NB4 (cell line): ENCODE measurements at regions not wholly inside any gene's neighbourhood (a gene's known extent, or its start where the extent isn't known, plus 50 kb on each side); places are given as distances from the start of the nearest gene placed in this dataset.
"Not testable (repeated sequence)": the region's sequence is repeated elsewhere in the genome, so short reads cannot be mapped to it uniquely, and the experiment has no call there.

Experiments
- DNase-seq: peaks from one replicate; pipeline ENCODE4 v3.0.0; 2010; ENCODE audit warnings: low read depth
- H3K4me3 ChIP-seq: one replicate; pipeline ENCODE4 v1.5.1; 2011; ENCODE audit warnings: mild to moderate bottlenecking, low read depth, low read length, moderate library complexity
- MYC ChIP-seq: IDR thresholded peaks from 2 replicates; pipeline ENCODE4 v1.6.1; 2011; ENCODE audit warnings: low read depth, low read length
- POLR2A ChIP-seq: IDR thresholded peaks from 2 replicates; pipeline ENCODE4 v1.6.1; 2011; ENCODE audit warnings: mild to moderate bottlenecking; ENCODE audit not compliant: insufficient read length; ENCODE audit errors: extremely low read depth
- TF ChIP-seq, protein P1 (sequence below): IDR thresholded peaks from 2 replicates; pipeline ENCODE4 v1.6.1; 2011; ENCODE audit warnings: low read depth, low read length
- TF ChIP-seq, protein P2 (sequence below): IDR thresholded peaks from one replicate; pipeline ENCODE4 v1.5.1; 2012; ENCODE audit warnings: low read depth, low read length

GRCh38 chr20:51174536-51174935, 151.6 kb upstream of the KCNG1 start:
- TF ChIP-seq, protein P1, sequence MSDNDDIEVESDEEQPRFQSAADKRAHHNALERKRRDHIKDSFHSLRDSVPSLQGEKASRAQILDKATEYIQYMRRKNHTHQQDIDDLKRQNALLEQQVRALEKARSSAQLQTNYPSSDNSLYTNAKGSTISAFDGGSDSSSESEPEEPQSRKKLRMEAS: no peak
- TF ChIP-seq, protein P2, sequence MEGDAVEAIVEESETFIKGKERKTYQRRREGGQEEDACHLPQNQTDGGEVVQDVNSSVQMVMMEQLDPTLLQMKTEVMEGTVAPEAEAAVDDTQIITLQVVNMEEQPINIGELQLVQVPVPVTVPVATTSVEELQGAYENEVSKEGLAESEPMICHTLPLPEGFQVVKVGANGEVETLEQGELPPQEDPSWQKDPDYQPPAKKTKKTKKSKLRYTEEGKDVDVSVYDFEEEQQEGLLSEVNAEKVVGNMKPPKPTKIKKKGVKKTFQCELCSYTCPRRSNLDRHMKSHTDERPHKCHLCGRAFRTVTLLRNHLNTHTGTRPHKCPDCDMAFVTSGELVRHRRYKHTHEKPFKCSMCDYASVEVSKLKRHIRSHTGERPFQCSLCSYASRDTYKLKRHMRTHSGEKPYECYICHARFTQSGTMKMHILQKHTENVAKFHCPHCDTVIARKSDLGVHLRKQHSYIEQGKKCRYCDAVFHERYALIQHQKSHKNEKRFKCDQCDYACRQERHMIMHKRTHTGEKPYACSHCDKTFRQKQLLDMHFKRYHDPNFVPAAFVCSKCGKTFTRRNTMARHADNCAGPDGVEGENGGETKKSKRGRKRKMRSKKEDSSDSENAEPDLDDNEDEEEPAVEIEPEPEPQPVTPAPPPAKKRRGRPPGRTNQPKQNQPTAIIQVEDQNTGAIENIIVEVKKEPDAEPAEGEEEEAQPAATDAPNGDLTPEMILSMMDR: no peak
- TF ChIP-seq MYC (no peak), POLR2A (no peak)
- no peak overlapping the region for H3K4me3 ChIP-seq
- DNase-seq: no peak

GRCh38 chr20:51172558-51173428, 149.9 kb upstream of the KCNG1 start:
- TF ChIP-seq, protein P2: no peak
- H3K4me3 ChIP-seq: no peak overlapping the region
- DNase-seq: no peak

- TF ChIP-seq, protein P1: no peak
- TF ChIP-seq POLR2A: no peak
- no peak for TF ChIP-seq MYC
- TF ChIP-seq, protein P2: no peak
- DNase-seq: no peak
- no peak overlapping the region for H3K4me3 ChIP-seq
Measured at GRCh38 chr20:51171141-51171540, 148.2 kb upstream of the KCNG1 start.

DNA sequence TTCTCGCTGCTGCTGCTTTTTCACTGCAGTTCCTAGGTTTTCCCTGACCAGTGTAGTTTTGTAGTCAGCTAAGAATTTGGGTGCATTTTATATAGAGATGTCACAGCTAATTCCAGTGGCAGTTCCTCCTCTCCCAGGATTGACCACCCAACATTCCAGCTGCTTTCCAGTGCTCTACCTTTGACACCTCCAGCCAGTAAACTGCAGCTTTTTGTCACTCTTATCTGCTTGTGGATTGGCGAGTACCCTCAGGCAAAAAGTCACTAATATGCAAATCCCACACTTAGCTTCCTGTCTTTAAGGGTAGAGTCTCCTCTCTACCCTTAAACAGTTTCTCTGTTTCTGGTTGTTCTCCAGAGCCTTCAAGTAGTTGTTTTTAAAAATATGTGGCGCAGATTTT, 146.9 kb upstream of the KCNG1 start:
- DNase-seq: no peak
- no peak for TF ChIP-seq MYC
- TF ChIP-seq, protein P2: no peak
- TF ChIP-seq, protein P1: no peak
- TF ChIP-seq POLR2A: no peak
- H3K4me3 ChIP-seq: no peak overlapping the region

GRCh38 chr20:51167911-51168310, 145.0 kb upstream of the KCNG1 start:
- H3K4me3 ChIP-seq, DNase-seq: not testable (repeated sequence)

DNA sequence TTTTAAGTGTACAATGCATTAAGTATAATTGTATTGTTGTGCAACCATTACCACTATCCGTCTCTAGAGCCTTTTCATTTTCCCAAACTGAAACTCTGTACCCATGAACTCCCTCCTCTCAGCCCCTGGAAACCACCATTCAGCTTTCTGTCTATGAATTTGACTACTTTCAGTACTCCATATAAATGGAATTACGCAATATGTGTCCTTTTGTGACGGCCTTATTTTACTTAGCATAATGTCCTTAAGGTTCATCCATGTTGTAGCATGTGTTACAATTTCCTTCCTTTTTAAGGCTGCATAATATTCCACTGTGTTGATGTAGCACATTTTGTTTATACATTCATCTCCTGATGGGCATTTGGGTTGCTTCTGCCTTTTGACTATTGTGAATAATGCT, 143.6 kb upstream of the KCNG1 start:
- no peak for DNase-seq
- H3K4me3 ChIP-seq: no peak overlapping the region
- TF ChIP-seq, protein P1: no peak
- no peak for TF ChIP-seq POLR2A
- no peak for TF ChIP-seq MYC
- TF ChIP-seq, protein P2: no peak
